GM23248 (cell line): ENCODE measurements at regions not wholly inside any gene's neighbourhood (a gene's known extent, or its start where the extent isn't known, plus 50 kb on each side); places are given as distances from the start of the nearest gene placed in this dataset.

ENCODE experiments used
- EZH2 ChIP-seq: fragments of 200-600 bp; sonication (generic); IDR thresholded peaks from 2 replicates; pipeline ENCODE4 v1.6.1; 2018; ENCODE audit warnings: antibody characterized with exemption, mild to moderate bottlenecking; ENCODE audit not compliant: insufficient read depth, poor library complexity, severe bottlenecking
- EZH2phosphoT487 ChIP-seq: fragments of 200-600 bp; sonication (generic); IDR thresholded peaks from 2 replicates; pipeline ENCODE4 v1.6.1; 2018; ENCODE audit warnings: antibody characterized with exemption, moderate library complexity, mild to moderate bottlenecking, low read depth; ENCODE audit not compliant: insufficient read depth

GRCh38 chr20:23156842-23157423 lies 70.8 kb upstream of the CD93 start:
- TF ChIP-seq EZH2 (no peak), EZH2phosphoT487 (no peak)
